SIG-M5 treated with dmso at 0.1 percent for 504 hours (cell line): ENCODE measurements at regions not wholly inside any gene's neighbourhood (a gene's known extent, or its start where the extent isn't known, plus 50 kb on each side); places are given as distances from the start of the nearest gene placed in this dataset.
A peak's percentile ranks its signal among the peaks of the same experiment; 100 is the strongest.

Experiments
- DNase-seq: peaks from one replicate; lab custom pipeline; 2025; ENCODE audit not compliant: unreplicated experiment; lab: John Stamatoyannopoulos, UW

- no peak for DNase-seq
These were observed 64.4 kb upstream of the HRH1 start for GRCh38 chr3:11089931-11090330.

- DNase-seq: no peak
These were observed 63.7 kb upstream of the HRH1 start for GRCh38 chr3:11090551-11090950.

- no peak for DNase-seq
These were observed 63.2 kb upstream of the HRH1 start for GRCh38 chr3:11091088-11091590.

- no peak for DNase-seq
These were observed 62.5 kb upstream of the HRH1 start for GRCh38 chr3:11091791-11092190.

GRCh38 chr3:11093823-11094340 is 60.4 kb upstream of the HRH1 start:
- DNase-seq: no peak

GRCh38 chr3:11095932-11096265 is 58.4 kb upstream of the HRH1 start:
- no peak for DNase-seq

- DNase-seq: peak; percentile 89
These were observed 57.8 kb upstream of the HRH1 start for GRCh38 chr3:11096266-11097139.

- no peak for DNase-seq
These were observed 55.0 kb upstream of the HRH1 start for GRCh38 chr3:11099306-11099705.
